ENCODE measurements at regions not wholly inside any gene's neighbourhood (a gene's known extent, or its start where the extent isn't known, plus 50 kb on each side); places are given as distances from the start of the nearest gene placed in this dataset.

DNA sequence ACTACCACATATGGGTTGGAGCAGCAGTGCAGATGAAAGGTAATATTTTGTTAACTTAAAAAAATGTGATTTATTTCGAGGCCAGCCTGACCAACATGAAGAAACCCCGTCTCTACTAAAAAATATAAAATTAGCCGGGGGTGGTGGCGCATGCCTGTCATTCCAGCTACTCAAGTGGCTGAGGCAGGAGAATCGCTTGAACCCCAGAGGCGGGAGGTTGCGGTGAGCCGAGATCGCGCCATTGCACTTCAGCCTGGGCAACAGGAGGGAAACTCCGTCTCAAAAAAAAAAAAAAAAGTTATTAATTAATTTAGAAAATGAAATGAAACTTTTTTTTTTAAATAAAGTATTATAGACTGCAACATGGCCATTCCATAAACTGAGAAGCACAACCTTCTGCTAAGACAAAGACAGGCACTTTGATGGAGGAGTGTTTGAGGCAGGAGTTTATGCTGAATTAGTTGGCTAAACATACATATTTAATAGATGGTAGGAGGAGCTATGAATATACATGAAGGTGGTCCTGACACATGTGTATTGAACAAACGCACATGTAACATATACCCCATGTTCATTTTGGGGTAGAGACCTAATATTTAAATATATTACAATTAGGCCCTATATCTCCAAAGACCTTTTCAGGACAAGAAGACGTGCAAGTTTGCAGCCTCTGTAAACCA is 1485.3 kb upstream of the MIR17HG start:
- 85 to 89% methylated on average over 13 of the region's 13 CpGs for WGBS, 2 donors
- Histone ChIP-seq H3K9me3 (no peaks in the 10 kb centered on the region), H3K36me3 (no peaks in the 10 kb centered on the region), H3K4me3 (no peak overlapping the region), H3K4me1 (no peaks in the 10 kb centered on the region), H3K27ac (no peak overlapping the region), H3K27me3 (no peaks in the 10 kb centered on the region)
- TF ChIP-seq POLR2A (IDR thresholded peaks at IDR 0.05) = no peak
- TF ChIP-seq, protein P1, sequence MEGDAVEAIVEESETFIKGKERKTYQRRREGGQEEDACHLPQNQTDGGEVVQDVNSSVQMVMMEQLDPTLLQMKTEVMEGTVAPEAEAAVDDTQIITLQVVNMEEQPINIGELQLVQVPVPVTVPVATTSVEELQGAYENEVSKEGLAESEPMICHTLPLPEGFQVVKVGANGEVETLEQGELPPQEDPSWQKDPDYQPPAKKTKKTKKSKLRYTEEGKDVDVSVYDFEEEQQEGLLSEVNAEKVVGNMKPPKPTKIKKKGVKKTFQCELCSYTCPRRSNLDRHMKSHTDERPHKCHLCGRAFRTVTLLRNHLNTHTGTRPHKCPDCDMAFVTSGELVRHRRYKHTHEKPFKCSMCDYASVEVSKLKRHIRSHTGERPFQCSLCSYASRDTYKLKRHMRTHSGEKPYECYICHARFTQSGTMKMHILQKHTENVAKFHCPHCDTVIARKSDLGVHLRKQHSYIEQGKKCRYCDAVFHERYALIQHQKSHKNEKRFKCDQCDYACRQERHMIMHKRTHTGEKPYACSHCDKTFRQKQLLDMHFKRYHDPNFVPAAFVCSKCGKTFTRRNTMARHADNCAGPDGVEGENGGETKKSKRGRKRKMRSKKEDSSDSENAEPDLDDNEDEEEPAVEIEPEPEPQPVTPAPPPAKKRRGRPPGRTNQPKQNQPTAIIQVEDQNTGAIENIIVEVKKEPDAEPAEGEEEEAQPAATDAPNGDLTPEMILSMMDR (IDR thresholded peaks at IDR 0.05) = no peak
- intact Hi-C loops (cut with DNase I) = no loop called here
- no peak for DNase-seq

DNA sequence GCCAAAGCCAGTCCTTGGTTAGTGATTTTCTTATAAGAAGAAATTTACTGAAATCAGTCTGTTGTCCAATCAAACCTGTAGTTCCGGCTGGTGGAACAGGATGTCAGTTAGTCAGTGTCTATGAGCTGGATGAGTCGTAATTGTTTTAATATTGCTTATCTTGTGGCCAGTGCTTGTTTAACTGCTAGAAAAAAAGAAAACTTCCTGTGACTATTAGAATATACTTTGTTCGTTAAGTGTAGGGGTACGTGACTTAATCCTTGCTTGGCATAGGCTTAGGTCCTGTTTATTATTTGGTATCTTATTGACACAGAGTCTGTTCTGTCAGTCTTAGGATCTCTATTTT is 1484.8 kb upstream of the MIR17HG start:
- TF ChIP-seq, protein P1 (IDR thresholded peaks at IDR 0.05) = no peak
- no peak for TF ChIP-seq POLR2A (IDR thresholded peaks at IDR 0.05)
- intact Hi-C loops (cut with DNase I) = no loop called here
- no peaks in the 10 kb centered on the region for H3K4me1 ChIP-seq
- no peaks in the 10 kb centered on the region for H3K27me3 ChIP-seq
- H3K4me3 ChIP-seq = no peak overlapping the region
- no peak for DNase-seq
- no peaks in the 10 kb centered on the region for H3K9me3 ChIP-seq
- no peaks in the 10 kb centered on the region for H3K36me3 ChIP-seq
- no peak overlapping the region for H3K27ac ChIP-seq
- WGBS, 2 donors = 54 to 78% methylated on average over 4 of the region's 4 CpGs

DNA sequence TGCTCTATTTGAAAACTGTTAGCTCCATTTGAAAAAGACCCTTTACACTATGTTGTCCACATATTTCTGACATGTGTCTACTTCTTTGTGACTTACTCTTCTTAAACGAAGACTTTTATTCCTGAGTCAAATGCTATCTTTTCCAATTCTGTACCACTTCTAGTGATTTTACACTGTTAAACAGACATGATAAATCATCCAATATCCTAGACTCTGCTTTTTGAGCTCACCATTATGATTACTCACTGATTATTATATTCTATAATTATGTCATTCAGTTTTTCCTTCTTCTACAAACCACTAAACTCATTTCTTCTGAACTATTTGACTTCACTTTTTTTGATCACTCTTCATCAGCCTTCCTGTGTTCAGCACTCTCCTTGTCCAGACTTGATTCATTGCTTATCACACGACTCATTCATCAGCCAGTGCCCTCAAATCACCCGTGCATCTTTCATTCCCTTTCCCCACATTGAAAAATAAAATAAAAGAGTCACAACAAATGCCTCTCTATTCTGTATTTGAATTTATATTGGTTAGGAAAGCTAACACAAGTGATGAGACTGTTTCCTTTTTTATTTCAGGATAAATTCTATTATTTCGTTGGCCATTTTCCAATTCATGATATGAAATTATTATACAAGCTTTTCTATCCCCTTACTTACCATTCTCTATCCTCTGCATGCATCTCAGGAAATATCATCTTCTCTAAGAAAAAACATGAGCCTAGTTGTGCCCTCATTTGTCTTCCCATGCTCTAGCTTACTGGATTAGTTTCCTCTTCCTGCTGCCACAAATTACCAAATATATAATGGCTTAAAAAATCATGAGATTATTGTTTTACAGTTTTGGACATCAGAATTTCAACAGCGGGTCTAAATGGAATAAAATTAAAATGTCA is 1482.1 kb upstream of the MIR17HG start:
- DNase-seq = no peak
- no peak for TF ChIP-seq POLR2A (IDR thresholded peaks at IDR 0.05)
- TF ChIP-seq, protein P1 (IDR thresholded peaks at IDR 0.05) = no peak
- H3K27me3 ChIP-seq = no peaks in the 10 kb centered on the region
- H3K9me3 ChIP-seq = no peaks in the 10 kb centered on the region
- H3K4me3 ChIP-seq = no peak overlapping the region
- H3K36me3 ChIP-seq = no peaks in the 10 kb centered on the region
- H3K27ac ChIP-seq = no peak overlapping the region
- intact Hi-C loops (cut with DNase I) = no loop called here
- 50 to 56% methylated on average over 5 of the region's 5 CpGs for WGBS, 2 donors
- no peaks in the 10 kb centered on the region for H3K4me1 ChIP-seq

DNA sequence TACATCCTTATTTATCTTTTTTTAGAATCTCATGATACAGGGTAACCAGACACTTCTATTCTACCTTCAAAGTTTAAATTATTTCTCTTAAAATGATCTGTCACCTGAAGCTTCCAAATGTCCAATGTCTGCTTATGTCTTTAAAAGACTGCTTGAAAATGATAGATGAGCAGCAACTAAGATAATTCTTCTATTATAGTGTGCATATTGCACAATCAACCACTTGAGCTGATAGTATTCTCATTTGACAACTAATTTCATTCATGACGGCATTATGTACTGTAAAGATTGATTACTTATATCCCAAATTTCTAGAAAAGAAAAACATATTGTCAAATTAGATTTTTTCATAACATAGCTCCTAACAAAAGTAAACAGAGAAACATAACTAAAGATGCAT is 1478.2 kb upstream of the MIR17HG start:
- no peaks in the 10 kb centered on the region for H3K27me3 ChIP-seq

DNA sequence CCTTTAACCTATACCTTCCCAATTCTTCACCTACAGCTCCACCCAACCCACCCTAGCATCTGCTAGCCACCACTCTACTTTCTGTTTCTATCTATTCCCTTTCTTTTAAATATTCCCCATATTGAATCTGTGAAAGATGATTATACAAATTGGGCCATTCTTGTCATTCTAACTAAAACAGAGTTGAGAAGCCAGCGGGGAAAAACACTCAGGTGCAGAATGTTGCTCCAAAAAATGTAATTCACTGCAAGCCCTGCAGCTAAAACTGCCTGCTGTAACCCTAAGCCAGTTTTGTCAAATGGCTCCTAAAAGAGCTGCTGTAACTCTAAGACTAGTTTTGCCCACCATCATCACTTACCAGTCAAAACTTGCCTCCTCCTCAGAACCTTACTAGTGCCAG is 1468.6 kb upstream of the MIR17HG start:
- no peaks in the 10 kb centered on the region for H3K4me1 ChIP-seq
- no peak for DNase-seq
- no peaks in the 10 kb centered on the region for H3K36me3 ChIP-seq
- H3K9me3 ChIP-seq = no peaks in the 10 kb centered on the region
- H3K27ac ChIP-seq = no peak overlapping the region
- no peaks in the 10 kb centered on the region for H3K27me3 ChIP-seq
- no peak overlapping the region for H3K4me3 ChIP-seq
- TF ChIP-seq POLR2A (IDR thresholded peaks at IDR 0.05) = no peak
- TF ChIP-seq, protein P1 (IDR thresholded peaks at IDR 0.05) = no peak
- WGBS, 2 donors = 0 to 36% methylated on average over 1 of the region's 1 CpG
- intact Hi-C loops (cut with DNase I) = no loop called here

More for the DNA sequence above, 1478.2 kb upstream of the MIR17HG start:
- Histone ChIP-seq H3K4me3 (no peak overlapping the region), H3K9me3 (no peaks in the 10 kb centered on the region), H3K27ac (no peak overlapping the region), H3K4me1 (no peaks in the 10 kb centered on the region), H3K36me3 (no peaks in the 10 kb centered on the region)
- no peak for DNase-seq
- intact Hi-C loops (cut with DNase I) = no loop called here
- WGBS, 2 donors = 74 to 89% methylated on average over 1 of the region's 1 CpG
- no peak for TF ChIP-seq POLR2A (IDR thresholded peaks at IDR 0.05)
- TF ChIP-seq, protein P1 (IDR thresholded peaks at IDR 0.05) = no peak

Data from esophagus squamous epithelium (tissue), 5 donors.